NCI-H2107 treated with DMSO at 0.1 percent for 48 hours (cell line): ENCODE measurements at regions not wholly inside any gene's neighbourhood (a gene's known extent, or its start where the extent isn't known, plus 50 kb on each side); places are given as distances from the start of the nearest gene placed in this dataset.

Experiments
- DNase-seq: peaks from one replicate; lab custom pipeline; 2025; ENCODE audit not compliant: unreplicated experiment; lab: John Stamatoyannopoulos, UW

DNA sequence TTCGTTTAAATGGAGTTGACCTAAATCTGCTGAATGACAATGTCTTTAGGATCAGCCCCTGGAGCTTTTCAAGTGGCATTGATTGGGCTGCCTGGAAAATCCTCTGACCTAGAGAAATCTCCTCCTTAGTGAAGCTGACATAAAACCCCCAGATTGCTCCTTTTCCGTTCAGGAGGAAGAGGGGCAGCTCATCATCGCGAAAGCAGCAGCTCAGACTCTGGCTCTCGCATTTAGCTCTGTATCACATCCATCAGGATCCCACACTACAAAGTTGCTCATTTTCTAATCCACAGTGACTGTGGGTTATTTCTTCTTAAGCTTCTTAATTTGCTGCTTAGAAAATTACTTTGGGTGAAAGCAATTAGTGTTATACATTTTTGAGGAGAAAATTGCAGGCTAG, 373.7 kb downstream of the ENC1 start:
- no peak for DNase-seq

DNA sequence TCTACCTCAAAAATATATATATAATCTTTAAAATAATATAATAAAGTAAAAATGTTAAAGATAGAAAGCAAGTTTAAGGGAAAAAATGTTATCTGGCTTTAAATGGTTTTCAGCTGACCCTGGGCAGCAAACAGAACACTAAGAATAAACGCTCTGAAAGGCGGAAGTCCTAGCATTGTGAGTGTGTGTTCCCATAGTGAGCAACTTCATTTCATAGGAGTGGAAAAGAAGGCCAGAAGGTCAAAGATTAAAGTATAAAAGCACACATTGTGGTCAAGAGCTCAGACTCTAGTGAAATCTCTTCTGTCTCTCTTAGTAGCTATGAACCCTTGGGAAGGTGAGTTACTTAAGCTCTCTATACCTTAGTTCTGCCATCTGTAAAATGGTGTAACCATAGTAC, 374.4 kb downstream of the ENC1 start:
- no peak for DNase-seq

DNA sequence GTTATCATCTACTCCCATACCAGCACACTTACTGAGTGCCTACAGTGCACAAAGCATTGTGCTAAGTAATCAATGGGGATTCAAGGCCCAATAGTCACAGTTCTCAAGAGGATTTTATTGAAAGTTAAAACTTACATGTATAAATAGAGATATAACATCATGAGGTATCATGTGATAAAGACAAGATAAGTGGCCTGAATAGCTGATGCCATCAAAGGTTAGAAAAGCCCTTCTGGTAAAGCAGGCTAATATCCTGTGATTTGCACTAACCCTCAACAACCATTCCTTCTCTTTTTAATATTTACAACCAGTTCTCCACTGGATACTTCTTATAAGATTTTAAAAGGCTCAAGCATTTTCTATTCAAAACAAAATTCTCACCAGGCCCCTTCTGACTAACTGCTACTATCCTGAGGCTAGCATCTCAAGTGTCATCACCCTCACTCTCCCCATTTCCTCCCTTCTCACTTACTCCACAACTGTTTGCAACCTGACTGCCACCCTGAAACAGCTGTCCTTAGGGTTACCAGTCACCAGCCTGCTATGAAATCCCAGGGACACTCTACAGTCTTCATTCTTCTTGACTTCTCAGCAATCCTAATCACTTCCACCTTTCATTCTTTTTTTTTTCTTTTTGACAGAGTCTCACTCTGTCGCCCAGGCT, 377.9 kb downstream of the ENC1 start:
- DNase-seq, result no peak

DNA sequence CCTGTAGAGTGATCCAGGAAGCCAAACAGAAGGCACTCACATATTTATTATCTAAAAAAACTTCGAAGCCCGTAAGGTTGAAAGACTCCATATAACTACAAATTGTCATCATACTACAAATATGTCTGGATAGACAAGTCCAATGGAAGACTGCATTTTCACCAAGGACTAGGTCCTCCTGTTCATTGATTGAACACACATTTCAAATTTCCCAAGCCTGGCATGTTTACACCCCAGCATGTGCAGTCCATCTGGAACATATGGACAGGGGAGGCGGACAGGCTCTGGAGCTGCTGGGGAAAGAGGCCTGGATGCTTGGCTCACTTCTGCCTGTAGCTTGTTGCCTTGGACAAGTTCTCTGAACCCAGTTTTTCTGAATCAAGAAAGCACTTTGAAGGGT, 378.7 kb downstream of the ENC1 start:
- DNase-seq, result no peak

DNA sequence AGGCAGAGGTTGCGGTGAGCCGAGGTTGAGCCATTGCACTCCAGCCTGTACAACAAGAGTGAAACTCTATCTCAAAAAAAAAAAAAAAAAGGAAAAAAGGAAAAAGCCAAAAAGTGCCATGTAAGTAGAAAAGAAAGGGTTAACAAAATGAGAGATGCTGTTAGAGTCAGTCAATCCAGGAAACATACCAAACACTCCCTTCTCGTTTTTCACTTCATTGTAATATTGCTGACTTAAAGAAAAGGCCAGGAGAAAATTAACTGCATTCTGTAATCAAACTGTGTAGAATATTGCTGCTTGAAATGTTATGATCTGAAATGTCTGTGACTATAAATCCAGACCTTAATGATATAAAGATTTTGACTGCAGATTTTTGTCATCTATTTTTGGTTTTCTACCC, 379.1 kb downstream of the ENC1 start:
- DNase-seq, result no peak

DNA sequence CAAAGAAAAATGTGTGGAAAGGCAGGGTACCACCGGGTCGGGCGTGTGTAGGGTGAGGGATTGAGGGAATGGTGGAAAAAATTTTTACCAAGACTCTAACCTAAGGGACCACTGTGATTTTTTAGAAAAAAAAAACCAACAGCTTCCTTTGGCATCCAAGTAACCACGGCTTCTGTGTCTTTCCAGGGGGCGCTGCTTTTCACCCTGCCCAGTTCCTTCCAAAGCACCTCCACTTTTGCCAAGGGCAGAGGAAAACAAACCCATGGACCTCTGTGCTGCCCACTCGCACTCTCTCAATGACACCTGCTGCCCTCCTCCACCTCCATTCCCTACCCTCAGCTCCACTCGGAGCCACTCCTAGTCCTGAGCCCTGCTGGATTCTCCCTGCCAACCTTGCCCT, 381.0 kb downstream of the ENC1 start:
- DNase-seq, result no peak

DNA sequence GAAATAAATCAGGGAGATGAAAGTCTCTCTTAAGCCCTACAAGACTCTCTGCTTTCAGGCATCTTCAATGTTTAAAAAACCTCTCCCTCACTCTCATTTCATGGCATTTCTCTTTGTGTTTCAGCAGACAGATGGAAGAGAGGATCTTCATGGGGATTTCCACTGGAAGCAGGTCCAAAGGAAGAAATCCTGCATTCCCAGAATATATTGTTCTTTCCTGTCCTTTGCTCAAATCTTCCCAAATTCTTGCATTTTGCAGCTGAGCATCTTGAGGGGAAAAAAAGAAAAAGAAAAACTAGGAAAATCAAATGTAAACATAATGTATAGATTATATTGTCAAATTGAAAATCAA, 382.2 kb downstream of the ENC1 start:
- no peak for DNase-seq

DNA sequence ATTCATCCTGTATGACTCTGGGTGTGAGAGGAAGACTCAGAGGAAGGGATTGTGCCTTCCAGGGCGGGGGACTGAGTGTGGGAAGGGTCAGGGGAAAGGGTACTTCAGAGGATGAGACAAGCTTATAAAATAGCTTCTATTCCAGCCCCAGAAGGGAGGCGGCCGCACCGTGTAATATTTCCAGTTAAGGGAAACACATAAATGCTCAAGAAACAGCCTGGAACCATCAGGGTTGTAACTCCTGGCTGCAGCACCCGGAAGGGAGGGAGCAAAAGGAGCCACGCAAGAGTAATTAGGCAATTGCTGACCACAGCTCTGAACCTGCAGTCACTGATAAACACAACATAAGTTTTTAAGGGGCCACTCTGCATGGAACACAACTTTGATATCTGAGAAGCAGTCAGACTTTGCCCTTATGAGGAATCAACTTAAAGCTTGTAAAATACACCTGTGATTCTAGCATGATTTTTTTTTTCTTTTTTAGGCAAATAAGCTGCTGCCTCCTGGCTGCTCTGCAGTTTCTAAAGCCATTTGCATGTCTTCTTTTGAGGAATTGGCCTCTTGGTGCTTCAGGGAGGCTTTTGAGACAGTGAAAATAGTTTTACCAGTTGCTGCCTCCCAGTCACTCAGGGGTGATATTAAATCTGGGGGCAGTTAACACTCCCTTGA, 382.7 kb downstream of the ENC1 start:
- DNase-seq, result no peak

DNA sequence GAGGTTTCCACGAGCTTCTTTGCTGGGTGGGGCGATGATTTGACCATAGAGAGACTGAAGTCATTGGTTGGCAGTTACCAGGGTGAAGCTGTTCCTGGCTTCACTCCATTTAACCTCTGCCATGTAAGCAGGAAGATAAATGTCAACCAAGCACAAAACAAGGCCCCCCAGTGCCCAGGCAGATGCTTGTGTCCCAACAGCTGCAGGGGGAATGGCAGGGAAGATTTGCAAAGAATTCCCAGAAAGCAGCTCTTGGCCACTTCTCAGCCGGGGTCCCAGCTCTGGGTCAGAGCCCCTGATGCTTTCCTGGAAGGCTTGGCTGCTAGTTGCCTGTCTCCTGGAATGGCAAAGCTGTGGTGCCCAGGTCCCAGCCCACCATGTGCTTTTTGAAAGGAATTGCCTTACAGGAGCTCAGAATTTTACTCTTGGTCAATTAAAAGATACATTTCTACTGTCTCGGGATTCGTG, 383.4 kb downstream of the ENC1 start:
- no peak for DNase-seq

DNA sequence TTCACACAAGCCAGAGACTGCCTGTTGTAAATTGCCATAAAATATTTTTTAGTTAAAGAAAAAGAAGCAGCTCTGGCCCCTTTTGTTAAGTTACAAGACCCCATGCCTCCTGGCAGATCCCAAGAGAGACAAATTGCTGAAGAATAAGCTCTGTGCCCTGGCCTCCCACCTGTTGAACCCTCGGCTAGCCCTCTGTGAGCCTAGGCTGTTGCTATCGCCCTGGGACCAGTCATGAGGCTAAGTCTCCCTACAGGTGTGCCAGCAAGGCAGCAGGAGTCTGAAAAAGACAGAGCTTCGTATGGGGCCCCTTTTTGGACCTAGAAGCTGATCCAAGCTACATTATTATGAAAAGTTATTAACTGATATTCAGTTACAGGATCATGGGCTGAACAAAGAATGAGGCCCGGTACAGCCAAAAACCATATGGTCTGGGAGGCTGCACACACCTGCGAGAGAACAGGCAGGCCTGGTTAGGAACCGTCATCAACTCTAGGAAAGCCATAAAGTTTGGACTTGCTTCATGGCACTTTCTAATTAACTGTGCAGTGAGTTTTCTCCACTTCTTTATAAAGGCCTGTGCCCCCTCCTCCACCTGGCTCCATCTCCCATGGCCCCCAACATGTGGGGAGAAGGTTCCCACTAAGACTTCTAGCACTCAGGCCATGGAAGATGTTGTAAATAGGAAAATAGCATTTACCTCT, 384.7 kb downstream of the ENC1 start:
- no peak for DNase-seq

DNA sequence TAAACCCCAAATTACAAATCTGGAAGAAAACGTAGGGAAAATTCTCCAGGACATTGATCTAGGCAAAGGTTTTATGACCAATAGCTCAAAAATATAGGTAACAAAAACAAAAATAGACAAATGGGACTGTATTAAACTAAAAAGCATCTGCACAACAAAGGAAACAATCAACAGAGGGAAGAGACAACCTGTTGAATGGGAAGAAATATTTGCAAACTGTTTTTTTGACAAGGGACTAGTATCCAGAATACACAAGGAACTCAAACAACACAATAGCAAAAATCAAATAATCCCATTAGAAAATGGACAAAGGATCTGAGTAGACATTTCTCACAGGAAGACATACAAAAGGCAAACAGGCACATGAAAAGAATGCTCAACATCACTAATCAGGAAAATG, 386.3 kb downstream of the ENC1 start:
- DNase-seq, result no peak

DNA sequence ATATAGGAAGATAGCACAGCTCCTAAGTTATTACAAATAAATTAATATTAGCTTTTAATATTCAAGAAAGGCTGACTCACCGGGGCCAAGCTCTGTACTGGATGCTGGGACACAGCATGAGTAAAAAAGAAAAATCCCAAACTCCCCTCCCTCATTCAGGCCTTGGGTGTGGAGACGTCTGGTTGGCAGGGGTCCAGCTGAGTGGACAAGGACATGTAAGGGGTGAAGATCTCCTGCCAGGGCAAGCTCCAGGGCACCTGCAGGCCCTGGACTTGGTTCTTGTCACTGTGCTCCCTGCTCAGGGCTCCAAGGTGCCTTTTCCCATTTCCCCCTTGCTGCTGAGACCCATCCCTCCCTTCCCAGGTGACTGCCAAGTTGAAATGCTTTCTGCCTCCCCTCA, 388.5 kb downstream of the ENC1 start:
- no peak for DNase-seq

DNA sequence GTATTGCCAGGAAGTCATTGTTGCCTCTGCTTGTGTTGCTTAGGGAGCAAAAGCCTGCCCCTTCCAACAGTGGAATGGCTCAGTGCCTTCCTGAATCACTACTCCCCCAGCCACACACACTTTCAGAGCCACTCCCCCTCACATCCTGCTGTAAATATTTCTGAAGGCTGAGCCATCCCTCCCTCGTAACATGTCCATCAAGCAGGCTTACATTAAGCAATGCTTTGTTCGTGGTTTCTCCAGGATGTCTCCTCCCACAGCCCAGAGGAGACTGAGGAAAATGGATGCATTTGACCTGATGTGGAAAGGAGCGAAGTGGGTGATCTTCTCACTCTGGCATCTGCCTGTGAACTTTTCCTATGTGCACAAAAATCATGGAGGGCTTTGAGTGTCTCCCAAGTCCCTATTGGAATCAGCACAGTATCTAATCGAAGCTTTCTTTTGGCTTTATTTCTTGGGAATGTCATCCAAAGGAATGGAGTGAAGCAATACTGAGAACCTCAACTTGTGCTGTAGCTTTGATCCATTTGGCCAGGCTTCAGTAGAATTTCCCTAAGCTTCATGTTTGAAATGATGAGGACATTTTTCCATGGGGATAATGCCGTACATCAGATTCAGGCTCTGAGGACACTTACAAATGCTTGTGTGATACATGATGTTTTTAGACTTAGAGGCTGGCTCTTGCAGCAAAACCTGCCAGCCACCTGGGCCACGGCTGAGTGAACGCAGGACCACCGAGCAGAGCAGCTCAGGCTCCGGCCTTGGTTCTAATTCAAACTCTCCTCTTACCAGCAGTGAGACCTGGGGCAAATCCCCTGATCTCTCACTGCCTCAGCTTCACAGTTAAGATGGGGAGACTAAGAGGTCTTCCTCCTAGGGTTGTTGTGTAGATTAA, 389.1 kb downstream of the ENC1 start:
- no peak for DNase-seq

DNA sequence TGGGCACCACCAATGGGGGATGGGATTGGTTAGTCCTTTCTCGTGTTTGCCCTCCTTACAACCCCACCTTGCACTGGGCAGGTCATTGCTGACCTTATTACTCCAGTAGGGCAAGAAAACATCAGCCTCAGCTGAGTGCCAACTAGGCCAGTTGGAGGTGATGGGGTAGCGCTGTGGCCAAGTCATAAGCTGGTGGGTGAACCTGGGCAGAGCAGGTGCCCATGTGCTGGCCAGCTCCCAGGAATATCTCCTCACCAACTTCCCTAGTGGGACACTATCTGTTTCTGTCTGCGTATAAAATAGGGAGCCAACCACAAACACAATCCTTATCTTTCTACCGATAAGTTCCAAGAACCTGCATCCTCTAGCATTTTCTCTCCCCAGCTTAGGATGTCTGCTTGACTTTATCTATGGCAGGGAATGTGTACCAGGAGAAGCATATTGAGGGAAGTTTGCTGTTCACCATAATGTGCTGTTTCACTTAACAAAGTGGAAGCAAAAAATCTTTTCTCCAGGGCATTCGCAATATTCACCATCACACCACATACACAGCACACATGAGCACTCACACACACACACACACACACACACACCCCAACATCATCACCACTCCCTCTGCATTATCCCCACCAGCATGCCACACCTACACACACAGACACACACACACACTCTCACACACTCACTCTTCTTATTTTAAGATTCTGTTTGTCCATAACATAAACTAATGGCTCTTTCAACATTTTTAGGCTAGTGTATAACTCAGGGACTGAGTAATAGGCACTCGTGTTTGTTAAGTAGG, 390.0 kb downstream of the ENC1 start:
- DNase-seq, result no peak

DNA sequence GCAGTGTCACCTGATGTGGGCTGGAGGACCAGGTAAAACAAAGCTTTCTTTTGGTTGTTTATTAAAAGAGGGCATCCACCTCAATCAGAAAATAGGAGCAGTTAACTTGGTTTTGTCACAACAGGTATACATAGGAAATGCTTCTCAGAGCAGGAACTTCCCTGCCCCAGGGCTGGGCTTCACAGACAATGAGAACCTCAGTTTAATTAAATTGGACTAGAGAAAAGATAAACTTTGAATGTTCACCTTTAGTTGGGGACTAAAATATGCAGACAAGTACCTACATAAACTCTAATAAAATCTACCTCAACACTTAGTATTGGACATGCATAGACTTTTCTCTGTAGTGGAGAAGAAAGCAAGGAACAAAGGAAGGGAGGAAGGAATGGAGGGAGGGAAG, 392.0 kb downstream of the ENC1 start:
- no peak for DNase-seq

DNA sequence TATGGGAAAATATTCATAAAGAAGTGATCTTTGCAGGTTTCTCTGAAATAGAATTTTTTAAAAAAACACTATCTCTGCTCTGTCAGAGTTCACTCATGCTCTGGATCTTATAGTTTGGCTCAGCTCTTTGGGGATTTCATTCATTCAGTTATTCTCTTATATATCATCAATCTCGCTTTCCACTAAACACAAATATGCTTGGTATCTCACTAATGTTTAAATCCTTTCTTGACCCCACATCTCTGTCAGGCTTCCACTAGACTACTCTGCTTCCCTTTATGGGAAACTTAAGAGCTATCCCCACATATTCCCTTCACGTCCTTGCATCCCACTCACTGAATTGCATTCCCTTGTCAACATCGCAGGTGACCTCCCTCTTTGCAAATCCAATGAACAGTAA, 396.1 kb downstream of the ENC1 start:
- no peak for DNase-seq

DNA sequence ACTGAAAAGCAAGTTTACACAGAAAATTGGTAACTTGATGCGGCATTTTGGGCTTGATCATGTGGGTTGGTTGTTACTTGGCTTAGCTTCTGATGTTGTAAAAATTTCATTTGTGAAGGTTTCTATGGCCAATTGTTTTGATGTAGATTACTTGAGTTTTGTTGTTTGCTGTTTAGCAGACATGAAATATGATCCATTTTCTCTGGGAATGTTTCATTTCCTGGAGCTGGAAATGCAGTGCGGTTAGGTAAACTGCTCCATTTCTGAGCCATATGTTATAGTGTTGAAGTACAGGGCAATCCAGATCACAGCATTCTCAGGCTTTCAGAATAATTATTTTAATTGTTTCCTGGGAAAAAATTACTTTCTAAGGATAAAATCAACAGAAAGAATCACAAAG, 396.9 kb downstream of the ENC1 start:
- no peak for DNase-seq

DNA sequence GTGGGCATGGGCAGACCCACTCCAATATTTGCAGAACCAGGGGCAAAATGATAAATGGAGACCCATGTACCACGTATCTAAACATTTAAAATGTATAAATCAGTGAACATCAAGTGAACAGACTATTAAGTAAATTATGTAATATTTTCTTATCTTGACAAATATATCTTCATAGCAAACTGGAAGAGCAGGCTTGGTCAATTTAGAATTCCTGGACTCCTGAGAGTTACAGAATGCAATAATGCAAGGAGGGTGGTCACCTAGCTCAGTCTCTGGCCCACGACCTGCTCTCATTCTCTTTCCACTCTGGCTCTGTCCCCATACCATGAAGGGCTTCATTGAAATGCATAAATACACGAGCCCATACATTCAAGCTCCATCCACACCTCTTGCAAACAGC, 398.0 kb downstream of the ENC1 start:
- DNase-seq, result no peak

DNA sequence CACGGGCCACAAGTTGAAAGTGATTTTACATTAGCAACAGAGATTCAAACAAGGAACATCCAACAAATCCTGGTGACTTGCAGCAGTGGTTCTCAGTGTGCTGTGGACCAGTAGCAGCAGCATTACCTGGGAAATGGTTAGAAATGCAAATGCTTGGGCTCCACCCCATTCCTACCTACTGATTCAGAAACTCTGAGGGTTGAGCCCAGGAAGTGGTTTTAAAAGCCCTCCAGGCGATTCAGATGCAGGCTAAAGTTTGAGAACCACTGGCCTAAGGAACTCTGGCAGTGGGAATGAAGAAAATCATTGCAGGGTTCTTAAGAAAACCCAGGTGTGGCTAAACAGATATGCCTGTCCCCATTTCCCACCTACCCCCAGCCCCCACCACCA, 398.8 kb downstream of the ENC1 start:
- DNase-seq, result no peak
